DOHH2 (cell line): ENCODE measurements at regions not wholly inside any gene's neighbourhood (a gene's known extent, or its start where the extent isn't known, plus 50 kb on each side); places are given as distances from the start of the nearest gene placed in this dataset.

ENCODE experiments used
- H3F3A ChIP-seq: fragments of 200-600 bp; sonication (generic), shearing (Covaris generic); 2 replicates; pipeline ENCODE4 v1.6.0; 2016; ENCODE audit warnings: antibody characterized with exemption, mild to moderate bottlenecking; ENCODE audit not compliant: control insufficient read depth, insufficient read depth
- H3K27ac ChIP-seq: fragments of 200-600 bp; sonication (generic); 2 replicates; pipeline ENCODE4 v1.5.1; 2014; ENCODE audit warnings: low read depth, mild to moderate bottlenecking, low read length, moderate library complexity
- H3K27me3 ChIP-seq: fragments of 200-600 bp; sonication (generic); 2 replicates; pipeline ENCODE4 v1.6.1; 2014; ENCODE audit warnings: mild to moderate bottlenecking, low read length, mixed read lengths; ENCODE audit not compliant: control insufficient read depth
- H3K36me3 ChIP-seq: fragments of 200-600 bp; sonication (generic); 2 replicates; pipeline ENCODE4 v1.6.1; 2014; ENCODE audit warnings: mild to moderate bottlenecking, low read length, moderate library complexity, mixed read lengths; ENCODE audit not compliant: control insufficient read depth
- H3K4me1 ChIP-seq: fragments of 200-600 bp; sonication (generic); 2 replicates; pipeline ENCODE4 v1.6.1; 2014; ENCODE audit warnings: mild to moderate bottlenecking, low read length, mixed read lengths; ENCODE audit not compliant: control insufficient read depth
- H3K4me2 ChIP-seq: fragments of 200-600 bp; sonication (generic); 2 replicates; pipeline ENCODE4 v1.6.0; 2014; ENCODE audit warnings: mild to moderate bottlenecking, low read length, moderate library complexity
- H3K4me3 ChIP-seq: fragments of 200-600 bp; sonication (generic); 2 replicates; pipeline ENCODE4 v1.5.1; 2014; ENCODE audit warnings: mild to moderate bottlenecking, low read length, mixed read lengths
- H3K79me2 ChIP-seq: fragments of 200-600 bp; sonication (generic); 2 replicates; pipeline ENCODE4 v1.6.1; 2014; ENCODE audit warnings: mild to moderate bottlenecking, low read length, mixed read lengths; ENCODE audit not compliant: control insufficient read depth
- H3K9me2 ChIP-seq: fragments of 200-600 bp; sonication (generic); replicated peaks from 2 replicates; pipeline ENCODE4 v1.6.1; 2014; ENCODE audit warnings: mild to moderate bottlenecking, low read length, mixed read lengths; ENCODE audit not compliant: control insufficient read depth
- H3K9me3 ChIP-seq: fragments of 200-600 bp; sonication (generic); 2 replicates; pipeline ENCODE4 v1.6.1; 2014; ENCODE audit warnings: antibody characterized with exemption, low read length, mixed read lengths; ENCODE audit not compliant: control insufficient read depth, insufficient read depth
- H4K20me1 ChIP-seq: fragments of 200-600 bp; sonication (generic); 2 replicates; pipeline ENCODE4 v1.6.0; 2014; ENCODE audit warnings: low read depth, mild to moderate bottlenecking, antibody characterized with exemption, low read length, moderate library complexity; ENCODE audit not compliant: control insufficient read depth, insufficient read depth
- EZH2phosphoT487 ChIP-seq: fragments of 200-600 bp; sonication (generic); IDR thresholded peaks from 2 replicates; pipeline ENCODE4 v1.6.1; 2017; ENCODE audit warnings: borderline replicate concordance, mild to moderate bottlenecking, antibody characterized with exemption, low read length, moderate library complexity, mixed read lengths
- TF ChIP-seq, protein P1 (sequence below): fragments of 200-600 bp; sonication (generic); IDR thresholded peaks from one replicate; pipeline ENCODE4 v1.5.1; 2014; ENCODE audit warnings: antibody characterized with exemption, mild to moderate bottlenecking, low read depth, low read length; ENCODE audit not compliant: poor library complexity, severe bottlenecking

DNA sequence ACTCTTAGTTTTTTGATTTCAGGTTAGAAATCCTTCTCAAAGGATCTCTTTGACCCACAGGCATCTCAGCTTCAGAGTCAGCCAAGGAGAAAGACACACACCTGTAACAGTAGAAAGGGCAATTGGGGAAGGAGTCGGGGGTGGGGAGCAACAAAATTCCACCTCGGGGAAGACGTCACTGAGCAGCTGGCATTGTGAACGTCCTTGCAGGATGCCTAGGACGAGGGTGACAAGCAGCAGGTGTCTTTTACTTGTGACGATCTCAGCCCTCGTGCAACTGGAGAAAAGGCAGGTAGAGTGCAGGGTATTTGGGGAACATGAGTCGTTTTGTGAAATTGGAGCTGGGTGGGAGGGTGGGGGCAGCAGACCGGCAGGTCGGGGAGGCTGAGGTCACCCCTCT is 627.0 kb downstream of the ACTR3B start:
- no peaks in the 10 kb centered on the region for H3K27me3 ChIP-seq
- no peaks in the 10 kb centered on the region for H3K4me1 ChIP-seq
- H3F3A ChIP-seq: no peaks in the 10 kb centered on the region
- H3K9me3 ChIP-seq: no peaks in the 10 kb centered on the region
- no peaks in the 10 kb centered on the region for H3K79me2 ChIP-seq
- H3K27ac ChIP-seq: no peak overlapping the region
- no peaks in the 10 kb centered on the region for H4K20me1 ChIP-seq
- no peaks in the 10 kb centered on the region for H3K9me2 ChIP-seq
- TF ChIP-seq, protein P1, sequence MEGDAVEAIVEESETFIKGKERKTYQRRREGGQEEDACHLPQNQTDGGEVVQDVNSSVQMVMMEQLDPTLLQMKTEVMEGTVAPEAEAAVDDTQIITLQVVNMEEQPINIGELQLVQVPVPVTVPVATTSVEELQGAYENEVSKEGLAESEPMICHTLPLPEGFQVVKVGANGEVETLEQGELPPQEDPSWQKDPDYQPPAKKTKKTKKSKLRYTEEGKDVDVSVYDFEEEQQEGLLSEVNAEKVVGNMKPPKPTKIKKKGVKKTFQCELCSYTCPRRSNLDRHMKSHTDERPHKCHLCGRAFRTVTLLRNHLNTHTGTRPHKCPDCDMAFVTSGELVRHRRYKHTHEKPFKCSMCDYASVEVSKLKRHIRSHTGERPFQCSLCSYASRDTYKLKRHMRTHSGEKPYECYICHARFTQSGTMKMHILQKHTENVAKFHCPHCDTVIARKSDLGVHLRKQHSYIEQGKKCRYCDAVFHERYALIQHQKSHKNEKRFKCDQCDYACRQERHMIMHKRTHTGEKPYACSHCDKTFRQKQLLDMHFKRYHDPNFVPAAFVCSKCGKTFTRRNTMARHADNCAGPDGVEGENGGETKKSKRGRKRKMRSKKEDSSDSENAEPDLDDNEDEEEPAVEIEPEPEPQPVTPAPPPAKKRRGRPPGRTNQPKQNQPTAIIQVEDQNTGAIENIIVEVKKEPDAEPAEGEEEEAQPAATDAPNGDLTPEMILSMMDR: no peak
- no peak for TF ChIP-seq EZH2phosphoT487
- H3K4me2 ChIP-seq: no peak overlapping the region
- no peaks in the 10 kb centered on the region for H3K36me3 ChIP-seq
- no peak overlapping the region for H3K4me3 ChIP-seq

DNA sequence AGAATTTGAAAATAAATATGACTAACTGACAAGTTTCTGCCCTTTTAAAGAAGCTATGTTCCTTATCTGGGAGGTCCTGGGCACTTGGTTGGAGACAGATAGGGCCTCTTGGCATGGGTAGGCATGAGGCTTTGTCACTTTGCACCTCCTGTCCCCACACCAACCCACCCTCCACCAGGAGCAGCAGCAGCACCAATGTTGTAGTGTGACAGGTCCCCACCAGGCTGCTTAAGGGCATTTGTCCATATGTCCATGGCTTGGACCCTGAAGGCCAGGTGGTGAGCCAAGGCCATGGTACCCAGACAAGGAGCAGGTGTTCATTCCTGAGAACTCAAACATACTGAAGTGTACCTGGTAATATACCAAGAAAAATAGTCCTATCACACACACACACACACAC is 629.1 kb downstream of the ACTR3B start:
- Histone ChIP-seq H3K27ac (no peak overlapping the region), H3K4me3 (no peak overlapping the region), H3K4me2 (no peak overlapping the region), H3K4me1 (no peaks in the 10 kb centered on the region), H4K20me1 (no peaks in the 10 kb centered on the region), H3K36me3 (no peaks in the 10 kb centered on the region), H3K79me2 (no peaks in the 10 kb centered on the region), H3K27me3 (no peaks in the 10 kb centered on the region), H3F3A (no peaks in the 10 kb centered on the region), H3K9me3 (no peaks in the 10 kb centered on the region; the same call in 1 of the 2 replicates), H3K9me2 (no peaks in the 10 kb centered on the region)
- no peak for TF ChIP-seq EZH2phosphoT487
- TF ChIP-seq, protein P1: no peak

DNA sequence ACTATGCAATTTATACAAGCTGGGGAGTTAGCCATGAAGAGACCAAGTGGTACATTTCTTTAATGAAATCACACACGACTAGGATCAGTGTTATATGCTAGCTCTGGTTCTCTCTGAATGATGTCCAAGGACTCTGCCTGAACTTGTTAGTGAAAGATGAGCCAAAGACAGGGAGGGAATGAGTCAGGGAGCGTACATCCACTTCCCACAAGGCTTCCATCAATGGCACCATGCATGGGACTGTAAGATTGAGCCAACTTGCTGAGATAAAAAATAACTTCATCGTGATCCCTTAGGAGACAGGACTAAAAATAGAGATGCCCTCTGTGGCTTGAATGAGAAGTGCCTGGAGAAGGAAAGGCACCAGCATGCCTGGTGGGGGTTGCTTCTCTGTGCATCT is 629.7 kb downstream of the ACTR3B start:
- H3K4me1 ChIP-seq: no peaks in the 10 kb centered on the region
- H4K20me1 ChIP-seq: no peaks in the 10 kb centered on the region
- H3F3A ChIP-seq: no peaks in the 10 kb centered on the region
- no peaks in the 10 kb centered on the region for H3K36me3 ChIP-seq
- H3K4me2 ChIP-seq: no peak overlapping the region
- H3K27me3 ChIP-seq: no peaks in the 10 kb centered on the region
- H3K9me2 ChIP-seq: no peaks in the 10 kb centered on the region
- no peak overlapping the region for H3K4me3 ChIP-seq
- H3K79me2 ChIP-seq: no peaks in the 10 kb centered on the region
- peaks cover 3% of the 10 kb centered on the region; the same call in 1 of the 2 replicates for H3K9me3 ChIP-seq
- no peak overlapping the region for H3K27ac ChIP-seq
- TF ChIP-seq, protein P1: no peak
- TF ChIP-seq EZH2phosphoT487: no peak

DNA sequence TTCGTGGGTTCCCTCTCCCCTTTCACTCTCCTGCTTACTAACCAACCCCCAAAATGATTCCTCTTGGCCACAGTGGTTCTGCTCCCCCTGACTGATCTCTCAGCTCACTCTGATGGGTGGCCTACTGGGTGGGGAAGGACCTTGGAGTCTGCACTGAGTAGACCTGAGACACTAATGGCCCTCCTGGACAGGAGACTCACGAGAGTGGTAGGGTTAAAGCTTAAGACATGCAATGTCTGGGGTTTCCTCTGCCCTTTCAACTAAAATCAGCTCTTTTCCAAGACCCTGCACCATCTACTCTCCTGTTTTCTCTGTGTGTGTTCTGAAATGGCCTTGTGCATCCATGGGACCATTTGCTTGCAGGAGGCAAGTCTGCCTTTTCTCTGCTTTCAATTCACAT is 631.4 kb downstream of the ACTR3B start:
- Histone ChIP-seq H3K27me3 (no peaks in the 10 kb centered on the region), H3K9me3 (peaks cover 3% of the 10 kb centered on the region; the same call in 1 of the 2 replicates), H4K20me1 (no peaks in the 10 kb centered on the region), H3K9me2 (no peaks in the 10 kb centered on the region), H3K27ac (no peak overlapping the region), H3F3A (no peaks in the 10 kb centered on the region), H3K36me3 (no peaks in the 10 kb centered on the region), H3K4me3 (no peak overlapping the region), H3K4me1 (no peaks in the 10 kb centered on the region), H3K4me2 (no peak overlapping the region), H3K79me2 (no peaks in the 10 kb centered on the region)
- TF ChIP-seq, protein P1: no peak
- no peak for TF ChIP-seq EZH2phosphoT487
